Stimulated activated naive B cell treated with anti-CD40 and anti-IgM and Interleukin-4, amounts not matched to agents 10 μg/mL and 1 μg/mL and 100 μg/mL, for 72 hours (primary cell): ENCODE measurements at regions not wholly inside any gene's neighbourhood (a gene's known extent, or its start where the extent isn't known, plus 50 kb on each side); places are given as distances from the start of the nearest gene placed in this dataset.

Experiments used
- ATAC-seq, 2 donors: fragments of 150-1000 bp; cut with Tn5 transposase; replicated peaks; 2 replicates each; pipeline ENCODE4 v1.10.0; 2021; ENCODE audit warnings: moderate library complexity in 1 of 2
- DNase-seq: peaks from one replicate; pipeline ENCODE4 v3.0.0; 2021
- H3K27ac Mint-ChIP-seq: one replicate; pipeline ENCODE4 v1.8.0; 2022; ENCODE audit warnings: mild to moderate bottlenecking, mixed read lengths
- H3K27me3 Mint-ChIP-seq, 2 donors: one replicate each; pipeline ENCODE4 v1.8.0; 2022; ENCODE audit warnings: mixed read lengths in 2 of 2
- H3K36me3 Mint-ChIP-seq, 2 donors: one replicate each; pipeline ENCODE4 v1.8.0; 2022; ENCODE audit warnings: mixed read lengths in 2 of 2, mild to moderate bottlenecking in 1 of 2
- H3K4me1 Mint-ChIP-seq, 2 donors: one replicate each; pipeline ENCODE4 v1.8.0; 2022; ENCODE audit warnings: mixed read lengths in 2 of 2, mild to moderate bottlenecking in 1 of 2
- H3K4me3 Mint-ChIP-seq, 2 donors: one replicate each; pipeline ENCODE4 v1.8.0; 2022; ENCODE audit warnings: mild to moderate bottlenecking in 2 of 2, mixed read lengths in 2 of 2, moderate library complexity in 1 of 2
- H3K9me3 Mint-ChIP-seq, 2 donors: one replicate each; pipeline ENCODE4 v1.8.0; 2022; ENCODE audit warnings: mixed read lengths in 2 of 2, mild to moderate bottlenecking in 1 of 2

GRCh38 chr1:239644604-239645003, 258.2 kb downstream of the CHRM3 start:
- Mint-ChIP-seq H3K36me3 (no peaks in the 10 kb centered on the region), H3K27me3 (no peaks in the 10 kb centered on the region), H3K9me3 (peaks cover 2 to 4% of the 10 kb centered on the region in 2 donors), H3K4me1 (no peaks in the 10 kb centered on the region), H3K27ac (no peak overlapping the region), H3K4me3 (no peak overlapping the region)
- DNase-seq (no peak), ATAC-seq (no peak)

DNA sequence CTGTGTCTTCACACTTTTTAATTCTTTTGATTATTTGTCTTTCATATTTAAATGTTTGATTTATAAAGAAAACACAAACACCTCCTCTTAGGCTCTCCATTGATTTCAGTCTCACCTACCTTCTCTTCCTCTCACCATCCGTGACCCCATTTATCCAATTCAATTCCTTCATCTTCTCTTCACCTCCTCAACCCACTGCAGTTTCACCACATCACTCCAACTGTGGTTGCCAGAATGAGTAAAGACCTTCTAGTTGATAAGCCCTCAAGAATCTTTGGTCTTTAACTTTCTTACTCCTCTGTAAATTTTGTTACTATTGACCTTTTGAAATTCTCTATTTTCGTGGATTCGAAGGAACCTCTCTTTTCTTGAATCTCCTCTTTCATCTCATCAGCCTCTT, 260.7 kb downstream of the CHRM3 start:
- Mint-ChIP-seq H3K9me3 (peaks cover 2 to 4% of the 10 kb centered on the region in 2 donors), H3K27ac (no peak overlapping the region), H3K4me1 (no peaks in the 10 kb centered on the region), H3K36me3 (no peaks in the 10 kb centered on the region), H3K27me3 (no peaks in the 10 kb centered on the region), H3K4me3 (no peak overlapping the region)
- ATAC-seq (no peak), DNase-seq (no peak)

DNA sequence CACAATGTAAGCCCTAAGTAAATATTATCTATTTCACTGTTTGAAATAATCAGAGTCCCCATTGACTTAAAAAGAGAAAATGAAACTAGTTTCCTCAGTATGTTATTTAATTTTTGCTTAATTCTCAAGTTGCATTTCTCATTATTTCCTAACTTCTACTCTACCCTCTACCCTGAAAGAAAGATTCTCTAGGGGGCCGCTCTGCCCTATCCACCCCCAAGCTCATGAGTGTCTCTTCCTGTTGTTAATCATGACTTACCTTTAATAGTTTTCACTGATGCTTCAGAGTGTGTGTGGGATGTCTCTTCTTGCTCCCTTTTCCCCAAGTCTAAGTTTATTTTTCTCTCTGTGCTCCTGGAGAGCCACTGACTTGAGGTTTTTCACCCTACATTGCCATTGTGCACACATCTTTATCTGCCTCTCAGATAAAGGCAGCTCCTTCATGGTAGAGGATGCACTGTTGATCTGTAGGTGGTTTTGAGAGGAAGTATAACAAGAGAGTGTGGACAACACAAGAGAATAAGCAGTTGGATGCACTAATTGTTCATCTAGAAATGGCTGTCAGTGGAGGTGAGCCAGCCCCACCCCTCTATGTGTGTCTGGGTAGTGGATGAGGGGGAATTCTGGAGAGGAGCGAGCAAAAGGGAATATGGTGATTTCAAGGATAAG, 261.7 kb downstream of the CHRM3 start:
- Mint-ChIP-seq H3K36me3 (no peaks in the 10 kb centered on the region), H3K27me3 (no peaks in the 10 kb centered on the region), H3K9me3 (peaks cover 0 to 2% of the 10 kb centered on the region in 2 donors), H3K27ac (no peak overlapping the region), H3K4me3 (no peak overlapping the region), H3K4me1 (no peaks in the 10 kb centered on the region)
- ATAC-seq, result no peak
- DNase-seq, result no peak

- Mint-ChIP-seq H3K4me1 (peaks cover 0 to 4% of the 10 kb centered on the region in 2 donors), H3K9me3 (peaks cover 0 to 4% of the 10 kb centered on the region in 2 donors), H3K4me3 (no peak overlapping the region), H3K27ac (no peak overlapping the region), H3K36me3 (no peaks in the 10 kb centered on the region), H3K27me3 (no peaks in the 10 kb centered on the region)
- DNase-seq (no peak), ATAC-seq (no peak)
These were observed 268.7 kb downstream of the CHRM3 start for GRCh38 chr1:239655023-239655422.

- peaks cover 0 to 4% of the 10 kb centered on the region in 2 donors for H3K9me3 Mint-ChIP-seq
- H3K4me3 Mint-ChIP-seq, result no peak overlapping the region
- no peak overlapping the region for H3K27ac Mint-ChIP-seq
These were observed 270.9 kb downstream of the CHRM3 start for GRCh38 chr1:239657291-239657690.

GRCh38 chr1:239662950-239663349, 276.6 kb downstream of the CHRM3 start:
- Mint-ChIP-seq H3K27me3 (no peaks in the 10 kb centered on the region), H3K4me3 (no peak overlapping the region), H3K36me3 (no peaks in the 10 kb centered on the region), H3K9me3 (peaks cover 3 to 8% of the 10 kb centered on the region in 2 donors), H3K27ac (no peak overlapping the region), H3K4me1 (peaks cover 0 to 11% of the 10 kb centered on the region in 2 donors)
- DNase-seq (no peak), ATAC-seq (peak; percentile 51)

More at GRCh38 chr1:239657291-239657690, 270.9 kb downstream of the CHRM3 start:
- DNase-seq (no peak), ATAC-seq (no peak)
- H3K27me3 Mint-ChIP-seq, result no peaks in the 10 kb centered on the region
- peaks cover 0 to 4% of the 10 kb centered on the region in 2 donors for H3K4me1 Mint-ChIP-seq
- no peaks in the 10 kb centered on the region for H3K36me3 Mint-ChIP-seq

DNA sequence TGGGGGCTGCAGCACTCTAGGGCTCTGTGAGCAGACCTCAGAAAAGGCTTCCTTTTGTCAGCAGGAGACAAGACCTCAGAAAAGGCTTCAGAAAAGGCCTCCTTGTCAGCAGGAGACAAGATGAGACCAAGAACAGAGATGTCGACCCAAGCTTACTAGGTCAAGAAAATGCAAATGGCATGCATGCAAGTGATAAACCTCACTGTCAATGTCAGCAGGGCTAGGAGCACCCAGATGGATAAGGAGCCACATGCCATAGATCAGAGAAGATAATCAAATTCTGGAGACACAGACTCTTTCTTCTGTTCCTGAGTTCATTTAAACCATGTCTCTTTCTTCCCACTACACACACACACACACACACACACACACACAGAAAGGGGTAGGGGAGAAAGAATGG, 285.9 kb downstream of the CHRM3 start:
- DNase-seq, result no peak
- Mint-ChIP-seq H3K9me3 (peaks cover 0 to 1% of the 10 kb centered on the region in 2 donors), H3K4me3 (no peak overlapping the region), H3K36me3 (no peaks in the 10 kb centered on the region), H3K27ac (no peak overlapping the region), H3K27me3 (no peaks in the 10 kb centered on the region), H3K4me1 (no peaks in the 10 kb centered on the region)
- ATAC-seq, result no peak

GRCh38 chr1:239675735-239676134, 289.4 kb downstream of the CHRM3 start:
- no peaks in the 10 kb centered on the region for H3K4me1 Mint-ChIP-seq
- H3K4me3 Mint-ChIP-seq, result no peak overlapping the region
- no peaks in the 10 kb centered on the region for H3K36me3 Mint-ChIP-seq
- no peaks in the 10 kb centered on the region for H3K27me3 Mint-ChIP-seq
- DNase-seq (no peak), ATAC-seq (no peak)
- H3K9me3 Mint-ChIP-seq, result peaks cover 4% of the 10 kb centered on the region in 2 donors
- H3K27ac Mint-ChIP-seq, result no peak overlapping the region

DNA sequence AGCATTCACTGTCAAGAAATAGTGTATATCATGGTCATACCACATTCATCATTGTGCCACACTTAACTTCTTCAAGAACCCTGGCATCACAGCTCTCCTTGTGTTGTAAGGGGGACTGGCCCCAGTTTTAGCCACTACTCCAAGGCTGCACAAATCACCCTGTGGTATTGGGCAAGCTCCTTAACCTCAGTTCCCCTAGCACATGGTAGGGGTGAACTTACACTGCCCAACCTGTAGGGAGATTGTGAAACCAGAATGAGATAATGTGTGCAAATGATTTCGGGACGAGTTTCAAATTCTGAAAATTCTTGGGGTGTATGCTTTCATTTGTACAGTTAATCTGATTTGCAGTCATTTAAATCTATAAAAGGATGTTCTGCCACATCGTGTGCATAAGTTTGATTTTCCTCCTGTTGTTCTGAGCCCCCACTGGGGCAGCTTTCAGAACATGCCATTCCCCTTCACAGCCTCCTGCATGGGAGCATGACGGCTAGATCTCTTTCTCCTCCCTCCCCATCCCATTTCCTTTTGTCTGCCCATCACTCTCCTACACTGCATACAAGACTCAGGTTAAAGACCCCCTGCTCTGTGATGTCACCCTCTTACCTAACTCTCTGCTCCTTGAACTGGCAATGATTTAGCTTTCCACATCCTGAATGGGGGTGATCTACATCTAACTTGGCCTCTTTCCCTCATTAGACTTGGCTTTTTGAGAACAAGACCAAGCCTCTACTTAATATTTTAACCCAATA, 290.3 kb downstream of the CHRM3 start:
- H3K36me3 Mint-ChIP-seq, result no peaks in the 10 kb centered on the region
- H3K9me3 Mint-ChIP-seq, result peaks cover 4 to 5% of the 10 kb centered on the region in 2 donors
- H3K4me3 Mint-ChIP-seq, result no peak overlapping the region
- ATAC-seq (no peak), DNase-seq (no peak)
- no peaks in the 10 kb centered on the region for H3K27me3 Mint-ChIP-seq
- H3K27ac Mint-ChIP-seq, result peak overlapping the region; percentile 32
- H3K4me1 Mint-ChIP-seq, result no peaks in the 10 kb centered on the region

- Mint-ChIP-seq H3K27ac (no peak overlapping the region), H3K27me3 (no peaks in the 10 kb centered on the region), H3K9me3 (peaks cover 4 to 5% of the 10 kb centered on the region in 2 donors), H3K36me3 (no peaks in the 10 kb centered on the region), H3K4me1 (no peaks in the 10 kb centered on the region), H3K4me3 (no peak overlapping the region)
- DNase-seq (no peak), ATAC-seq (no peak)
These were observed 291.0 kb downstream of the CHRM3 start for GRCh38 chr1:239677362-239677761.

DNA sequence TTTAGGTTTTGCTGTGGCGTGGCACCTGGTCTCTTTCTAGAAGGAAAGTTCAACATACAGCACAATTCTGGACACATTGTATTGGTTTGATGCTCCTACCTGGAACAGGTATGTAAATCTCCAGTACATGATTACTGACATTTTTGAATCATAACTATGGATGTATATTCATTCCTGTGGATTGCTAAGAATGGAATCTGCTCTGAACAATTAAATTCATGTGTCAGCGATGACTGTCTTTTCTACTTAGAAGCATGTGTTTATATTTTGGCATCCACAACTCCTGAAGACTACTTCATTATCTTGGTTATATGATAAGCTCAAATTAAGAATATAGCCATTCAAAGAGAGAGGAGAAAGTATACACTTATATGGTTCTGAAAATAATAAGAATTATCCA, 291.8 kb downstream of the CHRM3 start:
- no peak overlapping the region for H3K27ac Mint-ChIP-seq

GRCh38 chr1:239682046-239682445, 295.7 kb downstream of the CHRM3 start:
- no peaks in the 10 kb centered on the region for H3K27me3 Mint-ChIP-seq
- no peaks in the 10 kb centered on the region for H3K36me3 Mint-ChIP-seq
- H3K27ac Mint-ChIP-seq, result no peak overlapping the region
- no peaks in the 10 kb centered on the region for H3K4me1 Mint-ChIP-seq
- H3K4me3 Mint-ChIP-seq, result no peak overlapping the region
- no peak for DNase-seq
- no peak for ATAC-seq
- H3K9me3 Mint-ChIP-seq, result peaks cover 5 to 8% of the 10 kb centered on the region in 2 donors

More for the DNA sequence above, 291.8 kb downstream of the CHRM3 start:
- Mint-ChIP-seq H3K27me3 (no peaks in the 10 kb centered on the region), H3K4me1 (no peaks in the 10 kb centered on the region), H3K4me3 (no peak overlapping the region), H3K9me3 (peaks cover 4 to 5% of the 10 kb centered on the region in 2 donors), H3K36me3 (no peaks in the 10 kb centered on the region)
- DNase-seq (no peak), ATAC-seq (no peak)

DNA sequence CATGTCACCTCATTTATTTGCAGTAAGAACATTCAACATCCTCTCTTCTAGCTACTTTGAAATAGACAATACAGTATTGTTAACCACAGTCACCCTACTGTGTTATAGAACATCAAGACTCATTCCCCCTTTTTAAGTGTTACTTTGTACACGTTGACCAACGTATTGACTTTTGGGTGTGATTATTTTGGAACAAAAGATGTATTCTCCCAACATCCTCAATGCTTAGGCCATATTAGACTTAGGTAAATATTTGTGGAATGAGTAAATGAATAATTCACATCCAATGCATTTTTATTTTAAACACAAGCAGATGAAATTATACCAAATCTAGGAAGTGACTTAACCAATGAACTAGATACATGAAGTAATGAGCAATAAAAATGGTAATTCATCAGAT, 296.6 kb downstream of the CHRM3 start:
- Mint-ChIP-seq H3K4me1 (no peaks in the 10 kb centered on the region), H3K36me3 (no peaks in the 10 kb centered on the region), H3K4me3 (no peak overlapping the region), H3K27ac (no peak overlapping the region), H3K9me3 (peaks cover 5 to 8% of the 10 kb centered on the region in 2 donors), H3K27me3 (no peaks in the 10 kb centered on the region)
- ATAC-seq, result no peak
- no peak for DNase-seq

GRCh38 chr1:239686386-239686785, 300.0 kb downstream of the CHRM3 start:
- Mint-ChIP-seq H3K4me3 (no peak overlapping the region), H3K9me3 (peaks cover 2 to 8% of the 10 kb centered on the region in 2 donors), H3K27ac (no peak overlapping the region), H3K36me3 (no peaks in the 10 kb centered on the region), H3K27me3 (no peaks in the 10 kb centered on the region), H3K4me1 (no peaks in the 10 kb centered on the region)
- no peak for ATAC-seq
- DNase-seq, result no peak

DNA sequence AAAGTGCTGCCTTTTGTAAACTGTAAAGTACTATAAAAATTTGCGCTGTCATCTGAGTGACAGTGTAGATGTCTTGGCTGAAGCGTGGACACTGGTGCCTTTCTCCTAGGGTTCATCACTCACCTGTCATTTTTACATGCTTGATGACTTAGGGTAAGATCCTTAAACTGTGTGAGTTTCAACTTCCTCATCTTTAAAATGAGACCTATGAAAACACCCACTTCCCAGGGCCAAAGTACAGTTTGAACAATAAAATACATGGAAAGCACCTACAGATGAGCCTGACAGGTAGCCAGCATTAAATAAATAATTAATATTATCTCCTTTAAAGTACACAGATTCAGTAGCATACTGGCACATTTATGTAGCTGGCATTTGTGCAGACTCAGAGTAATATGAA, 309.9 kb downstream of the CHRM3 start:
- peaks cover 0 to 3% of the 10 kb centered on the region in 2 donors for H3K9me3 Mint-ChIP-seq
- H3K27me3 Mint-ChIP-seq, result no peaks in the 10 kb centered on the region
- H3K27ac Mint-ChIP-seq, result no peak overlapping the region
- no peaks in the 10 kb centered on the region for H3K4me1 Mint-ChIP-seq
- H3K36me3 Mint-ChIP-seq, result no peaks in the 10 kb centered on the region
- DNase-seq, result no peak
- ATAC-seq, result no peak
- H3K4me3 Mint-ChIP-seq, result no peak overlapping the region
